ENCODE measurements at regions not wholly inside any gene's neighbourhood (a gene's known extent, or its start where the extent isn't known, plus 50 kb on each side); places are given as distances from the start of the nearest gene placed in this dataset.

- no peak overlapping the region for H4K8ac ChIP-seq (ENCODE audit: low read depth, low read length)
- no CpG with 5 or more reads among the region's 4 CpGs for WGBS (ENCODE audit: extremely low coverage, insufficient coverage, insufficient read length)
- H2AK5ac ChIP-seq (ENCODE audit: low read length): no peak overlapping the region
- H3K4me3 ChIP-seq (ENCODE audit: low read depth, low read length): no peak overlapping the region
- no peak overlapping the region for H2BK120ac ChIP-seq (ENCODE audit: insufficient read depth, low read length, poor library complexity)
- no peak overlapping the region for H2AFZ ChIP-seq (ENCODE audit: insufficient read depth, low read length, poor library complexity)
- H3K9ac ChIP-seq (ENCODE audit: low read length): no peak overlapping the region
- H3K18ac ChIP-seq (ENCODE audit: low read length): no peak overlapping the region
- H3K4me1 ChIP-seq (ENCODE audit: control insufficient read depth in 1 of 2, insufficient read depth in 2 of 2, low read length in 2 of 2): no peaks in the 10 kb centered on the region
- H3K14ac ChIP-seq (ENCODE audit: low read length): no peak overlapping the region
- H2BK5ac ChIP-seq (ENCODE audit: low read depth, low read length, poor library complexity): no peak overlapping the region
- no peak overlapping the region for H2BK12ac ChIP-seq (ENCODE audit: low read length)
- H3K23ac ChIP-seq (ENCODE audit: low read length): no peak overlapping the region
- no peak for DNase-seq
- H3K9me3 ChIP-seq (ENCODE audit: insufficient read depth, low read depth, low read length): no peaks in the 10 kb centered on the region
- no peaks in the 10 kb centered on the region for H3K27me3 ChIP-seq (ENCODE audit: insufficient read depth, low read length)
- H3K36me3 ChIP-seq (ENCODE audit: control insufficient read depth in 1 of 2, insufficient read depth in 2 of 2, low read length in 2 of 2): no peaks in the 10 kb centered on the region
- no peak overlapping the region for H4K12ac ChIP-seq (ENCODE audit: low read depth, low read length)
- no peaks in the 10 kb centered on the region for H3K79me2 ChIP-seq (ENCODE audit: control insufficient read depth, insufficient read depth, low read length, poor library complexity)
- H3K4me2 ChIP-seq (ENCODE audit: low read length): no peak overlapping the region
- H4K91ac ChIP-seq (ENCODE audit: low read depth, low read length): no peak overlapping the region
- no peak overlapping the region for H3K4ac ChIP-seq (ENCODE audit: low read depth, low read length)
- H3K27ac ChIP-seq (ENCODE audit: low read depth, low read length): no peak overlapping the region
- H3K79me1 ChIP-seq (ENCODE audit: low read length): no peaks in the 10 kb centered on the region
Observed at GRCh38 chr3:21158861-21159542, 592.0 kb downstream of the ZNF385D start.

GRCh38 chr3:21154911-21155310, 596.1 kb downstream of the ZNF385D start:
- no peak overlapping the region for H2BK120ac ChIP-seq (ENCODE audit: insufficient read depth, low read length, poor library complexity)
- no peaks in the 10 kb centered on the region for H3K36me3 ChIP-seq (ENCODE audit: control insufficient read depth in 1 of 2, insufficient read depth in 2 of 2, low read length in 2 of 2)
- no peaks in the 10 kb centered on the region for H3K4me1 ChIP-seq (ENCODE audit: control insufficient read depth in 1 of 2, insufficient read depth in 2 of 2, low read length in 2 of 2)
- H3K27me3 ChIP-seq (ENCODE audit: insufficient read depth, low read length): no peaks in the 10 kb centered on the region
- H2BK5ac ChIP-seq (ENCODE audit: low read depth, low read length, poor library complexity): no peak overlapping the region
- no peaks in the 10 kb centered on the region for H3K79me2 ChIP-seq (ENCODE audit: control insufficient read depth, insufficient read depth, low read length, poor library complexity)
- no peaks in the 10 kb centered on the region for H3K9me3 ChIP-seq (ENCODE audit: insufficient read depth, low read depth, low read length)
- no peak overlapping the region for H2BK12ac ChIP-seq (ENCODE audit: low read length)
- no peak overlapping the region for H2AK5ac ChIP-seq (ENCODE audit: low read length)
- no peak overlapping the region for H3K23ac ChIP-seq (ENCODE audit: low read length)
- no peak overlapping the region for H4K91ac ChIP-seq (ENCODE audit: low read depth, low read length)
- H3K9ac ChIP-seq (ENCODE audit: low read length): no peak overlapping the region
- no peak overlapping the region for H4K8ac ChIP-seq (ENCODE audit: low read depth, low read length)
- H3K18ac ChIP-seq (ENCODE audit: low read length): no peak overlapping the region
- H4K12ac ChIP-seq (ENCODE audit: low read depth, low read length): no peak overlapping the region
- no peak overlapping the region for H3K4me2 ChIP-seq (ENCODE audit: low read length)
- H3K14ac ChIP-seq (ENCODE audit: low read length): no peak overlapping the region
- no peak overlapping the region for H3K27ac ChIP-seq (ENCODE audit: low read depth, low read length)
- H3K4ac ChIP-seq (ENCODE audit: low read depth, low read length): no peak overlapping the region
- no peak overlapping the region for H3K4me3 ChIP-seq (ENCODE audit: low read depth, low read length)
- H2AFZ ChIP-seq (ENCODE audit: insufficient read depth, low read length, poor library complexity): no peak overlapping the region
- no peak for DNase-seq
- H3K79me1 ChIP-seq (ENCODE audit: low read length): no peaks in the 10 kb centered on the region

GRCh38 chr3:21152555-21152954, 598.5 kb downstream of the ZNF385D start:
- Histone ChIP-seq H2AK5ac (ENCODE audit: low read length) (no peak overlapping the region), H3K18ac (ENCODE audit: low read length) (no peak overlapping the region), H2AFZ (ENCODE audit: insufficient read depth, low read length, poor library complexity) (no peak overlapping the region), H3K27me3 (ENCODE audit: insufficient read depth, low read length) (no peaks in the 10 kb centered on the region), H4K8ac (ENCODE audit: low read depth, low read length) (no peak overlapping the region), H2BK12ac (ENCODE audit: low read length) (no peak overlapping the region), H3K27ac (ENCODE audit: low read depth, low read length) (no peak overlapping the region), H3K36me3 (ENCODE audit: control insufficient read depth in 1 of 2, insufficient read depth in 2 of 2, low read length in 2 of 2) (no peaks in the 10 kb centered on the region), H3K14ac (ENCODE audit: low read length) (no peak overlapping the region), H3K4ac (ENCODE audit: low read depth, low read length) (no peak overlapping the region), H3K9me3 (ENCODE audit: insufficient read depth, low read depth, low read length) (no peaks in the 10 kb centered on the region), H3K4me2 (ENCODE audit: low read length) (no peak overlapping the region), H3K4me3 (ENCODE audit: low read depth, low read length) (no peak overlapping the region), H3K4me1 (ENCODE audit: control insufficient read depth in 1 of 2, insufficient read depth in 2 of 2, low read length in 2 of 2) (no peaks in the 10 kb centered on the region), H4K91ac (ENCODE audit: low read depth, low read length) (no peak overlapping the region), H2BK5ac (ENCODE audit: low read depth, low read length, poor library complexity) (no peak overlapping the region), H3K79me2 (ENCODE audit: control insufficient read depth, insufficient read depth, low read length, poor library complexity) (no peaks in the 10 kb centered on the region), H4K12ac (ENCODE audit: low read depth, low read length) (no peak overlapping the region), H2BK120ac (ENCODE audit: insufficient read depth, low read length, poor library complexity) (no peak overlapping the region), H3K9ac (ENCODE audit: low read length) (no peak overlapping the region), H3K23ac (ENCODE audit: low read length) (no peak overlapping the region), H3K79me1 (ENCODE audit: low read length) (no peaks in the 10 kb centered on the region)
- no peak for DNase-seq
- WGBS (ENCODE audit: extremely low coverage, insufficient coverage, insufficient read length): no CpG with 5 or more reads among the region's 5 CpGs

- Histone ChIP-seq H4K91ac (ENCODE audit: low read depth, low read length) (no peak overlapping the region), H2AK5ac (ENCODE audit: low read length) (no peak overlapping the region), H2BK12ac (ENCODE audit: low read length) (no peak overlapping the region), H3K79me2 (ENCODE audit: control insufficient read depth, insufficient read depth, low read length, poor library complexity) (no peaks in the 10 kb centered on the region), H3K9ac (ENCODE audit: low read length) (no peak overlapping the region), H3K4me1 (ENCODE audit: control insufficient read depth in 1 of 2, insufficient read depth in 2 of 2, low read length in 2 of 2) (no peaks in the 10 kb centered on the region), H3K23ac (ENCODE audit: low read length) (no peak overlapping the region), H3K27ac (ENCODE audit: low read depth, low read length) (no peak overlapping the region), H3K18ac (ENCODE audit: low read length) (no peak overlapping the region), H2AFZ (ENCODE audit: insufficient read depth, low read length, poor library complexity) (no peak overlapping the region), H3K4ac (ENCODE audit: low read depth, low read length) (no peak overlapping the region), H3K36me3 (ENCODE audit: control insufficient read depth in 1 of 2, insufficient read depth in 2 of 2, low read length in 2 of 2) (no peaks in the 10 kb centered on the region), H4K8ac (ENCODE audit: low read depth, low read length) (no peak overlapping the region), H3K4me3 (ENCODE audit: low read depth, low read length) (no peak overlapping the region), H3K9me3 (ENCODE audit: insufficient read depth, low read depth, low read length) (peaks cover 6% of the 10 kb centered on the region), H3K14ac (ENCODE audit: low read length) (no peak overlapping the region), H3K4me2 (ENCODE audit: low read length) (no peak overlapping the region), H3K79me1 (ENCODE audit: low read length) (no peaks in the 10 kb centered on the region), H3K27me3 (ENCODE audit: insufficient read depth, low read length) (no peaks in the 10 kb centered on the region), H2BK120ac (ENCODE audit: insufficient read depth, low read length, poor library complexity) (no peak overlapping the region), H2BK5ac (ENCODE audit: low read depth, low read length, poor library complexity) (no peak overlapping the region), H4K12ac (ENCODE audit: low read depth, low read length) (no peak overlapping the region)
- WGBS (ENCODE audit: extremely low coverage, insufficient coverage, insufficient read length): no CpG with 5 or more reads among the region's 3 CpGs
- DNase-seq: no peak
Observed at GRCh38 chr3:21142949-21143348, 608.1 kb downstream of the ZNF385D start.

All from trophoblast cell (in vitro differentiated cells and primary cell).